ENCODE measurements at regions not wholly inside any gene's neighbourhood (a gene's known extent, or its start where the extent isn't known, plus 50 kb on each side); places are given as distances from the start of the nearest gene placed in this dataset.

- Histone ChIP-seq H3K79me2 (replicated peaks; ENCODE audit: insufficient read depth, low read length) (no peaks in the 10 kb centered on the region), H3K27ac (ENCODE audit: low read length) (no peak overlapping the region), H2AFZ (ENCODE audit: low read depth, low read length) (no peak overlapping the region), H3K4me3 (ENCODE audit: low read length) (no peak overlapping the region), H3K36me3 (ENCODE audit: insufficient read depth, low read length) (no peaks in the 10 kb centered on the region), H3K9me3 (ENCODE audit: low read length) (no peaks in the 10 kb centered on the region), H3K27me3 (ENCODE audit: insufficient read depth, low read depth, low read length) (no peaks in the 10 kb centered on the region), H4K20me1 (ENCODE audit: insufficient read depth) (no peaks in the 10 kb centered on the region), H3F3A (ENCODE audit: insufficient read depth, low read length, poor library complexity, severe bottlenecking) (no peaks in the 10 kb centered on the region), H3K9ac (ENCODE audit: low read length) (no peak overlapping the region), H3K9me2 (ENCODE audit: insufficient read depth, low read length) (no peaks in the 10 kb centered on the region), H3K4me2 (ENCODE audit: low read length) (no peak overlapping the region)
- TF ChIP-seq EP300 (conservative IDR thresholded peaks at IDR 0.05; ENCODE audit: poor library complexity, severe bottlenecking), result no peak
- no peak for TF ChIP-seq TAF1 (IDR thresholded peaks at IDR 0.05; ENCODE audit: low read depth)
- no peak for TF ChIP-seq REST (IDR thresholded peaks at IDR 0.05; ENCODE audit: borderline replicate concordance)
- TF ChIP-seq POLR2AphosphoS5 (IDR thresholded peaks at IDR 0.05), result no peak
- TF ChIP-seq MXI1 (conservative IDR thresholded peaks at IDR 0.05; ENCODE audit: poor library complexity, severe bottlenecking), result no peak
- no peak for TF ChIP-seq SMC3 (conservative IDR thresholded peaks at IDR 0.05; ENCODE audit: poor library complexity)
- TF ChIP-seq EZH2 (IDR thresholded peaks at IDR 0.05; ENCODE audit: borderline replicate concordance, insufficient read depth, low read length, poor library complexity, severe bottlenecking), result no peak
- TF ChIP-seq, protein P1, sequence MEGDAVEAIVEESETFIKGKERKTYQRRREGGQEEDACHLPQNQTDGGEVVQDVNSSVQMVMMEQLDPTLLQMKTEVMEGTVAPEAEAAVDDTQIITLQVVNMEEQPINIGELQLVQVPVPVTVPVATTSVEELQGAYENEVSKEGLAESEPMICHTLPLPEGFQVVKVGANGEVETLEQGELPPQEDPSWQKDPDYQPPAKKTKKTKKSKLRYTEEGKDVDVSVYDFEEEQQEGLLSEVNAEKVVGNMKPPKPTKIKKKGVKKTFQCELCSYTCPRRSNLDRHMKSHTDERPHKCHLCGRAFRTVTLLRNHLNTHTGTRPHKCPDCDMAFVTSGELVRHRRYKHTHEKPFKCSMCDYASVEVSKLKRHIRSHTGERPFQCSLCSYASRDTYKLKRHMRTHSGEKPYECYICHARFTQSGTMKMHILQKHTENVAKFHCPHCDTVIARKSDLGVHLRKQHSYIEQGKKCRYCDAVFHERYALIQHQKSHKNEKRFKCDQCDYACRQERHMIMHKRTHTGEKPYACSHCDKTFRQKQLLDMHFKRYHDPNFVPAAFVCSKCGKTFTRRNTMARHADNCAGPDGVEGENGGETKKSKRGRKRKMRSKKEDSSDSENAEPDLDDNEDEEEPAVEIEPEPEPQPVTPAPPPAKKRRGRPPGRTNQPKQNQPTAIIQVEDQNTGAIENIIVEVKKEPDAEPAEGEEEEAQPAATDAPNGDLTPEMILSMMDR (IDR thresholded peaks at IDR 0.05; ENCODE audit: poor library complexity, severe bottlenecking), result no peak
Measured at GRCh38 chr2:208642125-208642779, 235.7 kb downstream of the PTH2R start.

DNA sequence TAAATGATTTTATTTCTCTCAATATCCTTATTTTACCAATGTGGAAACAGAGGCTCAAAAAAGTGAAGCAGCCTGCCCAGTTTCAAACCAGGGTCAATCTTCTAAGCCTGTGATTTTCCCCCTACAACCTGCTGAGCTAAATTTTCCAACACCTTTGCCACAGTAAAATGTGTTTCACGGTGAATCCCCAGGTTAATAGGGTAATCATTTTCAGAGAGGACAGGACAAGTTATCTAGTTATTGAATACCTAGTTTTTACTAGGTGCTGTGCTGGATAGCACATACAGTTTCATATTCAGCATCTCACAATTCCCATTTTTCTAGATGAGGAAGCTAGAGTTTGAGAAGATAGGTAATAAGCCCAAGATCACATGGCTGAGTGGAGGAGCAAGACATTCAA is 236.6 kb downstream of the PTH2R start:
- Histone ChIP-seq H3K79me2 (replicated peaks; ENCODE audit: insufficient read depth, low read length) (no peaks in the 10 kb centered on the region), H3K27ac (ENCODE audit: low read length) (no peak overlapping the region), H3F3A (ENCODE audit: insufficient read depth, low read length, poor library complexity, severe bottlenecking) (no peaks in the 10 kb centered on the region), H4K20me1 (ENCODE audit: insufficient read depth) (no peaks in the 10 kb centered on the region), H2AFZ (ENCODE audit: low read depth, low read length) (no peak overlapping the region), H3K36me3 (ENCODE audit: insufficient read depth, low read length) (no peaks in the 10 kb centered on the region), H3K4me3 (ENCODE audit: low read length) (no peak overlapping the region), H3K9ac (ENCODE audit: low read length) (no peak overlapping the region), H3K9me3 (ENCODE audit: low read length) (no peaks in the 10 kb centered on the region), H3K4me2 (ENCODE audit: low read length) (no peak overlapping the region), H3K27me3 (ENCODE audit: insufficient read depth, low read depth, low read length) (no peaks in the 10 kb centered on the region), H3K9me2 (ENCODE audit: insufficient read depth, low read length) (no peaks in the 10 kb centered on the region)
- no peak for TF ChIP-seq SMC3 (conservative IDR thresholded peaks at IDR 0.05; ENCODE audit: poor library complexity)
- no peak for TF ChIP-seq POLR2AphosphoS5 (IDR thresholded peaks at IDR 0.05)

- Histone ChIP-seq H3K4me3 (ENCODE audit: low read length) (no peak overlapping the region), H3K79me2 (replicated peaks; ENCODE audit: insufficient read depth, low read length) (no peaks in the 10 kb centered on the region), H3K9me3 (ENCODE audit: low read length) (no peaks in the 10 kb centered on the region), H3K9ac (ENCODE audit: low read length) (no peak overlapping the region), H3K36me3 (ENCODE audit: insufficient read depth, low read length) (no peaks in the 10 kb centered on the region), H4K20me1 (ENCODE audit: insufficient read depth) (no peaks in the 10 kb centered on the region), H3F3A (ENCODE audit: insufficient read depth, low read length, poor library complexity, severe bottlenecking) (no peaks in the 10 kb centered on the region), H3K27me3 (ENCODE audit: insufficient read depth, low read depth, low read length) (no peaks in the 10 kb centered on the region), H2AFZ (ENCODE audit: low read depth, low read length) (no peak overlapping the region), H3K4me2 (ENCODE audit: low read length) (no peak overlapping the region), H3K9me2 (ENCODE audit: insufficient read depth, low read length) (no peaks in the 10 kb centered on the region), H3K27ac (ENCODE audit: low read length) (no peak overlapping the region)
- TF ChIP-seq TAF1 (IDR thresholded peaks at IDR 0.05; ENCODE audit: low read depth), result no peak
- no peak for TF ChIP-seq RAD21 (conservative IDR thresholded peaks at IDR 0.05)
- no peak for TF ChIP-seq EP300 (conservative IDR thresholded peaks at IDR 0.05; ENCODE audit: poor library complexity, severe bottlenecking)
- no peak for TF ChIP-seq REST (IDR thresholded peaks at IDR 0.05; ENCODE audit: borderline replicate concordance)
- TF ChIP-seq SMC3 (conservative IDR thresholded peaks at IDR 0.05; ENCODE audit: poor library complexity), result no peak
- TF ChIP-seq, protein P1 (IDR thresholded peaks at IDR 0.05; ENCODE audit: poor library complexity, severe bottlenecking), result no peak
- no peak for TF ChIP-seq EZH2 (IDR thresholded peaks at IDR 0.05; ENCODE audit: borderline replicate concordance, insufficient read depth, low read length, poor library complexity, severe bottlenecking)
- TF ChIP-seq POLR2AphosphoS5 (IDR thresholded peaks at IDR 0.05), result no peak
- TF ChIP-seq MXI1 (conservative IDR thresholded peaks at IDR 0.05; ENCODE audit: poor library complexity, severe bottlenecking), result no peak
Measured at GRCh38 chr2:208645226-208645625, 238.6 kb downstream of the PTH2R start.
